ENCODE measurements at regions not wholly inside any gene's neighbourhood (a gene's known extent, or its start where the extent isn't known, plus 50 kb on each side); places are given as distances from the start of the nearest gene placed in this dataset.

DNA sequence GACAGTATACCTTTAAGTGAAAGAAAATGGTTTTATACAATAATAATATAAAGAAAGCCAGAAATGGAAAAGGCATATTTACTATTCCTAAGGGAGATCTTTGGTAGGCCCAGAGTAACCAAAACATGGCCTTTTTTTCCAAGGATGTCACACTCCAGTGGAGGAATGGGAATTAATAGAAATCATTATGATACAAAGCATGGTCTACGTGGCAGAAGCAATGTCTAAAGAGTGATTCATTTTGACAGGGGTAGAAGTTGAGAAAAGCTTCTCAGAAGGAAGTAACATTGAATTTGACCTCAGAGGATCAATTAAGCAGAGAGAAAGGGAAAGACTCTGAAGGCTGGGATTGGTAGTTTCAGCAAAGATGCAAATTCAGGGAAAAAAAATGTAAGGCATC, 208.6 kb downstream of the BTG1 start:
- TF ChIP-seq, protein P1, sequence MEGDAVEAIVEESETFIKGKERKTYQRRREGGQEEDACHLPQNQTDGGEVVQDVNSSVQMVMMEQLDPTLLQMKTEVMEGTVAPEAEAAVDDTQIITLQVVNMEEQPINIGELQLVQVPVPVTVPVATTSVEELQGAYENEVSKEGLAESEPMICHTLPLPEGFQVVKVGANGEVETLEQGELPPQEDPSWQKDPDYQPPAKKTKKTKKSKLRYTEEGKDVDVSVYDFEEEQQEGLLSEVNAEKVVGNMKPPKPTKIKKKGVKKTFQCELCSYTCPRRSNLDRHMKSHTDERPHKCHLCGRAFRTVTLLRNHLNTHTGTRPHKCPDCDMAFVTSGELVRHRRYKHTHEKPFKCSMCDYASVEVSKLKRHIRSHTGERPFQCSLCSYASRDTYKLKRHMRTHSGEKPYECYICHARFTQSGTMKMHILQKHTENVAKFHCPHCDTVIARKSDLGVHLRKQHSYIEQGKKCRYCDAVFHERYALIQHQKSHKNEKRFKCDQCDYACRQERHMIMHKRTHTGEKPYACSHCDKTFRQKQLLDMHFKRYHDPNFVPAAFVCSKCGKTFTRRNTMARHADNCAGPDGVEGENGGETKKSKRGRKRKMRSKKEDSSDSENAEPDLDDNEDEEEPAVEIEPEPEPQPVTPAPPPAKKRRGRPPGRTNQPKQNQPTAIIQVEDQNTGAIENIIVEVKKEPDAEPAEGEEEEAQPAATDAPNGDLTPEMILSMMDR (IDR thresholded peaks at IDR 0.05; ENCODE audit: insufficient read depth, low read length, poor library complexity, severe bottlenecking) = no peak
- TF ChIP-seq EZH2phosphoT487 (conservative IDR thresholded peaks at IDR 0.05; ENCODE audit: low read length) = no peak

Measured in SU-DHL-6 (cell line).